ENCODE measurements at regions not wholly inside any gene's neighbourhood (a gene's known extent, or its start where the extent isn't known, plus 50 kb on each side); places are given as distances from the start of the nearest gene placed in this dataset.

- intact Hi-C loops (cut with micrococcal nuclease; ENCODE audit: unreplicated experiment): no loop called here
- H3K4me1 ChIP-seq (replicated peaks; ENCODE audit: insufficient read depth): no peaks in the 10 kb centered on the region
- ChIA-PET POLR2A (ENCODE audit: unreplicated experiment) (no interaction called here), CTCF (interaction anchor here (0.5 kb wide), 1 partner anchor 1335 kb away, joined by 3 read pairs; no protein-coding TSS in a partner anchor)
- no peak overlapping the region for H3K27ac ChIP-seq
- H3K27me3 ChIP-seq (ENCODE audit: insufficient read depth, low read depth): no peaks in the 10 kb centered on the region
- no TSS peak for BruUV-seq (replicated peaks)
- no peak overlapping the region for H2AFZ ChIP-seq
- no peaks in the 10 kb centered on the region for H3K36me3 ChIP-seq (ENCODE audit: low read depth)
- no peaks in the 10 kb centered on the region for H3F3A ChIP-seq (ENCODE audit: insufficient read depth, low read depth)
- DNase-seq: no peak
- H4K20me1 ChIP-seq (ENCODE audit: insufficient read depth): no peaks in the 10 kb centered on the region
- H3K9me3 ChIP-seq (ENCODE audit: insufficient read depth, low read depth): no peaks in the 10 kb centered on the region
- no peak overlapping the region for H3K4me3 ChIP-seq
- TF ChIP-seq EZH2 (IDR thresholded peaks at IDR 0.05; ENCODE audit: low read depth) (no peak), CTCF (conservative IDR thresholded peaks at IDR 0.05) (no peak)
- H3K9me2 ChIP-seq (ENCODE audit: insufficient read depth): no peaks in the 10 kb centered on the region
- no peaks in the 10 kb centered on the region for H3K79me2 ChIP-seq (ENCODE audit: low read depth)
- H3K4me2 ChIP-seq: no peak overlapping the region
These were observed 80.0 kb downstream of the CENPW start for GRCh38 chr6:126419901-126420300.

GRCh38 chr6:126422912-126423311, 83.0 kb downstream of the CENPW start:
- Histone ChIP-seq H3F3A (ENCODE audit: insufficient read depth, low read depth) (no peaks in the 10 kb centered on the region), H3K9me2 (ENCODE audit: insufficient read depth) (no peaks in the 10 kb centered on the region), H3K4me3 (no peak overlapping the region), H3K4me2 (no peak overlapping the region), H3K27me3 (ENCODE audit: insufficient read depth, low read depth) (no peaks in the 10 kb centered on the region), H3K9me3 (ENCODE audit: insufficient read depth, low read depth) (no peaks in the 10 kb centered on the region), H4K20me1 (ENCODE audit: insufficient read depth) (no peaks in the 10 kb centered on the region), H3K4me1 (replicated peaks; ENCODE audit: insufficient read depth) (no peaks in the 10 kb centered on the region), H2AFZ (peak overlapping the region; percentile 20; the same call in 1 of the 2 replicates), H3K79me2 (ENCODE audit: low read depth) (no peaks in the 10 kb centered on the region), H3K36me3 (ENCODE audit: low read depth) (no peaks in the 10 kb centered on the region), H3K27ac (no peak overlapping the region)
- no TSS peak for BruUV-seq (replicated peaks)
- TF ChIP-seq CTCF (conservative IDR thresholded peaks at IDR 0.05) (no peak), EZH2 (IDR thresholded peaks at IDR 0.05; ENCODE audit: low read depth) (no peak)
- intact Hi-C loops (cut with micrococcal nuclease; ENCODE audit: unreplicated experiment): no loop called here
- no peak for DNase-seq
- POLR2A ChIA-PET (ENCODE audit: unreplicated experiment): no interaction called here
- CTCF ChIA-PET: interaction anchor here (1.1 kb wide), 1 partner anchor 843 kb away, joined by 3 read pairs; no protein-coding TSS in a partner anchor

GRCh38 chr6:126427713-126428112, 87.8 kb downstream of the CENPW start:
- POLR2A ChIA-PET (ENCODE audit: unreplicated experiment): no interaction called here

More at GRCh38 chr6:126427713-126428112, 87.8 kb downstream of the CENPW start:
- DNase-seq: no peak
- Histone ChIP-seq H3K4me2 (no peak overlapping the region), H3K4me1 (replicated peaks; ENCODE audit: insufficient read depth) (no peaks in the 10 kb centered on the region), H3K27ac (no peak overlapping the region), H2AFZ (no peak overlapping the region), H3K9me2 (ENCODE audit: insufficient read depth) (no peaks in the 10 kb centered on the region; the same call in 1 of the 2 replicates), H4K20me1 (ENCODE audit: insufficient read depth) (no peaks in the 10 kb centered on the region), H3K9me3 (ENCODE audit: insufficient read depth, low read depth) (no peaks in the 10 kb centered on the region), H3K36me3 (ENCODE audit: low read depth) (no peaks in the 10 kb centered on the region), H3K27me3 (ENCODE audit: insufficient read depth, low read depth) (no peaks in the 10 kb centered on the region), H3F3A (ENCODE audit: insufficient read depth, low read depth) (no peaks in the 10 kb centered on the region), H3K79me2 (ENCODE audit: low read depth) (no peaks in the 10 kb centered on the region), H3K4me3 (no peak overlapping the region)
- CTCF ChIA-PET: no interaction called here
- BruUV-seq (replicated peaks): no TSS peak
- TF ChIP-seq EZH2 (IDR thresholded peaks at IDR 0.05; ENCODE audit: low read depth) (no peak), CTCF (conservative IDR thresholded peaks at IDR 0.05) (no peak)
- intact Hi-C loops (cut with micrococcal nuclease; ENCODE audit: unreplicated experiment): no loop called here

Data from PC-9 (cell line).